Left ventricle myocardium inferior (tissue), 1 donor: ENCODE measurements at regions not wholly inside any gene's neighbourhood (a gene's known extent, or its start where the extent isn't known, plus 50 kb on each side); places are given as distances from the start of the nearest gene placed in this dataset.

ENCODE experiments used
- DNase-seq: peaks from one replicate; pipeline ENCODE4 v3.0.0-alpha.2; 2020
- H3K27ac ChIP-seq: fragments of 200-600 bp; replicated peaks from 2 replicates; pipeline ENCODE4 v1.8.0; 2021
- H3K27me3 ChIP-seq: fragments of 200-600 bp; 2 replicates; pipeline ENCODE4 v1.8.0; 2021; ENCODE audit warnings: low read depth
- H3K36me3 ChIP-seq: fragments of 200-600 bp; 2 replicates; pipeline ENCODE4 v1.8.0; 2021
- H3K4me1 ChIP-seq: fragments of 200-600 bp; 2 replicates; pipeline ENCODE4 v1.8.0; 2021
- H3K4me3 ChIP-seq: fragments of 200-600 bp; 2 replicates; pipeline ENCODE4 v1.8.0; 2021; ENCODE audit warnings: mild to moderate bottlenecking, moderate library complexity
- H3K9me3 ChIP-seq: fragments of 200-600 bp; replicated peaks from 2 replicates; pipeline ENCODE4 v1.8.0; 2021
- CTCF ChIP-seq: fragments of 200-600 bp; IDR thresholded peaks from 2 replicates; pipeline ENCODE4 v1.8.0; 2021; ENCODE audit warnings: antibody characterized with exemption, mild to moderate bottlenecking, borderline replicate concordance
- intact Hi-C: fragments of 100-400 bp; cut with micrococcal nuclease; formaldehyde crosslinking; loops from one replicate; pipeline ENCODE4 v1.11.0; 2022
- donor health status: DM: no; HTN: yes; CAD: no; lungs with severe emphysema.

- Histone ChIP-seq H3K27ac (no peak overlapping the region), H3K27me3 (no peaks in the 10 kb centered on the region), H3K9me3 (no peaks in the 10 kb centered on the region), H3K4me3 (no peak overlapping the region), H3K4me1 (no peaks in the 10 kb centered on the region), H3K36me3 (no peaks in the 10 kb centered on the region)
- TF ChIP-seq CTCF: no peak
- DNase-seq: no peak
- intact Hi-C loops: no loop called here
Observed at GRCh38 chr18:2407961-2408360, 163.3 kb downstream of the METTL4 start.

GRCh38 chr18:2409906-2410305, 161.4 kb downstream of the METTL4 start:
- Histone ChIP-seq H3K4me1 (no peaks in the 10 kb centered on the region), H3K36me3 (no peaks in the 10 kb centered on the region), H3K4me3 (no peak overlapping the region), H3K27me3 (no peaks in the 10 kb centered on the region), H3K9me3 (no peaks in the 10 kb centered on the region), H3K27ac (no peak overlapping the region)
- intact Hi-C loops: no loop called here
- no peak for DNase-seq
- TF ChIP-seq CTCF: no peak

- no peak overlapping the region for H3K4me3 ChIP-seq
- TF ChIP-seq CTCF: no peak
- no peaks in the 10 kb centered on the region for H3K4me1 ChIP-seq
- no peaks in the 10 kb centered on the region for H3K36me3 ChIP-seq
- DNase-seq: no peak
- H3K9me3 ChIP-seq: no peaks in the 10 kb centered on the region
- no peak overlapping the region for H3K27ac ChIP-seq
- intact Hi-C loops: no loop called here
- no peaks in the 10 kb centered on the region for H3K27me3 ChIP-seq
Observed at GRCh38 chr18:2410688-2411087, 160.6 kb downstream of the METTL4 start.

GRCh38 chr18:2411381-2411960, 159.8 kb downstream of the METTL4 start:
- no peaks in the 10 kb centered on the region for H3K27me3 ChIP-seq
- H3K27ac ChIP-seq: no peak overlapping the region
- no peak overlapping the region for H3K4me3 ChIP-seq
- H3K36me3 ChIP-seq: no peaks in the 10 kb centered on the region
- intact Hi-C loops: no loop called here
- no peaks in the 10 kb centered on the region for H3K9me3 ChIP-seq
- no peak for DNase-seq
- no peak for TF ChIP-seq CTCF
- H3K4me1 ChIP-seq: no peaks in the 10 kb centered on the region

GRCh38 chr18:2412281-2412680, 159.0 kb downstream of the METTL4 start:
- DNase-seq: no peak
- Histone ChIP-seq H3K36me3 (no peaks in the 10 kb centered on the region), H3K4me1 (no peaks in the 10 kb centered on the region), H3K27ac (no peak overlapping the region), H3K27me3 (no peaks in the 10 kb centered on the region), H3K9me3 (no peaks in the 10 kb centered on the region), H3K4me3 (no peak overlapping the region)
- no peak for TF ChIP-seq CTCF
- intact Hi-C loops: no loop called here
